GM21737 (cell line): ENCODE measurements at regions not wholly inside any gene's neighbourhood (a gene's known extent, or its start where the extent isn't known, plus 50 kb on each side); places are given as distances from the start of the nearest gene placed in this dataset.
"Not testable (repeated sequence)": the region's sequence is repeated elsewhere in the genome, so short reads cannot be mapped to it uniquely, and the experiment has no call there.

Experiments
- ATAC-seq: cut with Tn5 transposase; IDR thresholded peaks from one replicate; pipeline ENCODE4 v1.9.1; 2021; ENCODE audit warnings: mild to moderate bottlenecking, moderate library complexity; ENCODE audit not compliant: unreplicated experiment

- ATAC-seq: no peak
Observed at GRCh38 chr18:10114717-10115463, 201.1 kb downstream of the VAPA start.

DNA sequence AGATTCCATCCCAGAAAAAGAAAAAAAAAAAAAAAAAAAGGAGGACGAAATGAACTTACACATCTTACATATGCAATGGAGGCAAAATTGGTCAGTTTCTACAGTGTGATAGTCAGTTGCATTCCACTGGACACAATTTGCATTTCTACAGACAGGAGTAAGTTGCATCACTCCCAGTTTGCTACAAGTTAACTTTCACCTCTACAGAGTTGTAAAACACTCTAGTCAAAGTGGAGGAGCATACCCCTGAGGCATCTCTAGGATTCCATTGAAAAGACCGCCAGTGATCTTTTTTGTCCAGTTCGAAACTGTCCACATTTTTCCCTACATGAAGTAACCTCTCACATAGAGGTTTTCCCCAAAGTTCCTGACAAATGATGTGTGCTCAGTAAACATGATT, 202.8 kb downstream of the VAPA start:
- no peak for ATAC-seq

DNA sequence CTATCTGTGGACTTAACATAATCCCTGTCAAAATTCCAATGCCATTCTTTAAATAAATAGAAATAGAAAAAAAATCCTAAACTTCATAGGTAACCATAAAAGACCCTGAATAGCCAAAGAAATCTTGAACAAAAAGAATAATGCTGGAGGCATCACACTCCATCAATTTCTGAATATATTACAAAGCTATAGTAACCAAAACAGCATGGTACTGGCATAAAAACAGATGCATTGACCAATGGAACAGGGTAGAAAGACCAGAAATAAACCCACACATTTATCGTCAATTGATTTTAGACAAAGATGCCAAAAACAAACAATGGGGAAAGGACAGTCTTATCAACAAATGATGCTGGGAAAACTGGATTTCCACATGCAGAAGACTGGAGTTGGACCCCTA, 205.7 kb downstream of the VAPA start:
- no peak for ATAC-seq

GRCh38 chr18:10119991-10120390, 206.2 kb downstream of the VAPA start:
- ATAC-seq: no peak

DNA sequence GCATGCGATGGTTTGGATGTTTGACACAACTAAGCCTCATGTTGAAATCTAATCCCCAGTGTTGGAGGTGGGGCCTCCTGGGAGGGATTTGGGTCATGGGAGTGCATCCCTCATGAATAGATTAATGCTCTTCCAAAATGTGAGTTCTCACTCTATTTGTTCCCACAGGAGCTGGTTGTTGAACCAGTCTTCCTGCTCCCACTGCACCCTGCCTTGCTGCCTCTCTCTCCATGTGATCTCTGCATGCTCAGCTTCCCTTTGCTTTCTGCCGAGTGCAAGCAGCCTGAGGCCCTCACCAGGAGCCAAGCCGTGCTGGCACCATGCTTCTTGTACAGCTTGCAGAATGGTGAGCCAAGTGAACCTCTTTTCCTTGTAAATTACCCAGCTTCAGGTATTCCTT, 206.8 kb downstream of the VAPA start:
- no peak for ATAC-seq

- no peak for ATAC-seq
Observed at GRCh38 chr18:10121028-10121427, 207.2 kb downstream of the VAPA start.

DNA sequence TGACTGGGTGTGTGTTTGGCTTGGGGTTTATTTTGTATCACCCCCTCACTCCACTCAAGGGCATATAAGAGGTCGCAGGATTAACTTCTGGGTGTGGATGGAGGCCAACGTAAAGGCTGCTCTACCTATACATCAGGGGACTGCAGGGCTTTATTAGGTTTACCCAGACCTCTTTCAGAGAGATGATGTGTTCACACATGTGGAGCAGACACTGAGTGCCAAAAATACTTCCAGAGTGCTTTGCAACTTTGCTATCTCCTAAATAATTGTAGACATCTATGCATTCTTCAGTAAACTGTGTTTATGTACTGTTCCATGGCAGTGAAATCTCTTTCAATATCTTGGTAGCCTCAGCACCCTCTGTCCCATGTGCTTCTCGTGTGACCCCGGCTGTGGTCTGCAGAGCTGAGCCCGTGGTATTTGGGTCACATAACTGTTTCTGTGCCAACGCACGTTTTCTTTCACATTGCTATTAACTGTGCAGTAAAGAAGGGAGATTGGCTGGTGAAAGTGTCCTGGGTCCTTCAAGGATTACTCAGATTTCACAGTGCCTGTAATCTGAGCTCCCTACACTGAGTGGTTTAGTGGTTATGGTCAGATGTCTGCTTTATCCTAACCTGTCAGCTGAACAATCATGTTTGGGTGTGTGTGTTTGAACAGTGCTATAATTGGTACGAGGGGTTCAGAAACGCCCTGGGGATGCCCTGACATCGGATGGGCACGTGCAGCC, 208.1 kb downstream of the VAPA start:
- no peak for ATAC-seq

GRCh38 chr18:10122988-10123950, 209.5 kb downstream of the VAPA start:
- no peak for ATAC-seq

GRCh38 chr18:10124071-10124470, 210.3 kb downstream of the VAPA start:
- no peak for ATAC-seq

GRCh38 chr18:10124557-10124956, 210.7 kb downstream of the VAPA start:
- ATAC-seq: no peak

DNA sequence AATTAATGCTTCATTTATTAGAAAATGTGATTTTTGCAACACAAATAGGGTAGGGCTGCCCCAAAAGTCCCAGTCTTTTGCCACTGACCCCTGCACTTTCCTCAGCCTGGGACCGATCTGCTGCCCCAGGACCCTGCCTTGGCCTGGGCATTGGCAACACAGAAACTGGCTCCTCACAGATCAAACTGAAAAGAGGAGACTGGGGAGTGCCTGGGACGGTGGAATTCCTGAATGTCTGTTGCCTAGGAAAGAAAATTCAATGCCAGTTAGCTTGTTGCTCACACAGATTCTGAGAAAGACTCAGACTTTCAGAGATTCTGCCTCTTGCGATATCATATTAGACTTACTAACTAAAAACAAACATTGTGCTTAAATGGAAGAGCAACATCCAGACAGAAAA, 211.2 kb downstream of the VAPA start:
- no peak for ATAC-seq

DNA sequence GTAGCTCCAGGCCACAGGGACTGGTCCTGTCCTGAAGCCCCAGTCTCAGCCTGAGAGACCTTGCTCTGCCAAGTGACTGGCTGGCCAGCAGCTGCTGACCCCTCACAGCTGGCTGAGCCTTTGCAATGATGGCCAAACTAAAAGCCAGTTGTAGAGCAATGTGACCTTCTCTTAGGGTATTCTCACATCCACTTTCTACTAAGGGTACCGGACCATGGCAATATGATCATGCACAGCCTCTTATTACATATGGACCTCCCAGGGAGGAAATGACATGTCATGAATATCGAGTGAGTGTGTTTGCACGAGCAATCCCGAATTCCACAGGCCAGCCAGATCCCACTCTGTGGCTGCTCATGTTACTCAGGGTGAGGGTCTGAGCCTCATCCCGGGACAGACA, 213.9 kb downstream of the VAPA start:
- ATAC-seq: no peak

DNA sequence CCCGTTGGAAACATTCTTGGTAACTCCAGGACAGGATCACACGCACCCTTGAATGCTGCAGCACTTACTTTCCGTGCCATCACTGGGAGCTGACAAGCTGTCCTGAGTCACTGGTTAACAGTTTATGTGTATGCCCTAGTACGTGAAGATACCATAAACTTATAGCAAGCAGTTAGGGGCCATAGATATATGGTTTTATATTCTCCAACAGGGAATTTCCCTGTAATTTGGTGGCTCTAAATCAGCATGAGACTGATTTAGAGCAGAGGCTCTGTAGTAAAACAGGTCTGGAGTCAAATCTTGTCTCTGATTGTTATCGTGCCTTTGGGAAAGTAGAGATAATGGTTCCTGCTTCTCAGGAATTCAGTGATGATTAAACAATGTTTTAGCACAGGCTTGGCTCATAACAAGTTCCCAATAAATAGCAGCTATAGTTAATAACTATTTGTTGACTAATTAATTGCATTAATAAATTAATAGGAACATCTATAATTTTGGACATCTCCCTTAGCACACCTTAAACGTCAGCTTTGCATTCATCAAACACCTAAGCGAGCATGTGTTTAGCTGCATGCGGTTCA, 215.2 kb downstream of the VAPA start:
- ATAC-seq: no peak

- no peak for ATAC-seq
Observed at GRCh38 chr18:10130606-10131005, 216.8 kb downstream of the VAPA start.

GRCh38 chr18:10131081-10131459, 217.3 kb downstream of the VAPA start:
- ATAC-seq: no peak

DNA sequence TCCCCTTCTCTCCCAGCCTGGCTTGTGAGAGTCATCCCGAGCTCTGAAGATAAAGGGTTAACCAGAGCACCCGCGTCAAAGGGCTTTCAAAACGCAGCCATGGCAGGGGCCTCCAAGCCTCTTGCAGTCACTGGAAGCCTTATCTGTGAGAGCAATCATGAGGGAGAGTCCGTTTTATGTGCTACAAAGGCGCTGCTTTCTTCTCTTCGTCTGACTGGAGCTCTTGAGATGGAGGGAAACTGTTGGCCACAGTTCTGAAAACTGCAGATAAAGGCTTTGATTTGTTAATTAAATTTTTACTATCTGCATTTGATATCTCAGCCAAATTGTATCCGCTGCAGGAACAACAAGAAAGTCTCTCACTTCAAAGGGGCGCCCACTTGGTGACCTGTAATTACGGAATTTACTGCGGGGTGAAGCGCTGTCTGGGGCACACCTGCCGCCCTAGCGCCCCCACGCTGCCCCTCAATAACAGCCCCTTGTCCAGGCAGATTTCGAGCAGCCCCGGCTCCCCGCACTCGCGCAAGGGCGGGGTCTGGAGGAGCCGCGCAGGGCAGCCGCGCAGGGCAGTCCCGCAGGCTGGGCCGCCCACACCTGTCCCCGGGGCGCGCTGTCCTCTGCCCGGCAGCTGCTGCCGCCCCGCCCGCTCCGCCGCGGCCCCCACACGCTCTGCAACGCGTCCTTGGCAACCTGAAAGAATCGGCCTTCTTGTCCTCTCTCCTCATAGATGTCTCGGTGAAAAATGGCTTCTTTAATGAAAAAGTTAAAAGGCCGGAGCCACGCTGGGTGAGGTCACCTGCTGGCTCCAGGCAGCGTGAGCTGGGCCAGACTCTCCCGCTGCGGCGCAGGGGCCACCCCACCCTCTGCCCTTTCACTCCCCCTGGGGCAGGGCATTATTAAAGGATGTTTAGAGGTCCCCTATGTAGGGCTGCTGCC, 217.9 kb downstream of the VAPA start:
- no peak for ATAC-seq

- ATAC-seq: no peak
Observed at GRCh38 chr18:10133516-10133915, 219.7 kb downstream of the VAPA start.

- ATAC-seq: no peak
Observed at GRCh38 chr18:10134204-10134603, 220.4 kb downstream of the VAPA start.

GRCh38 chr18:10134749-10135148, 220.9 kb downstream of the VAPA start:
- ATAC-seq: not testable (repeated sequence)
